ENCODE measurements at regions not wholly inside any gene's neighbourhood (a gene's known extent, or its start where the extent isn't known, plus 50 kb on each side); places are given as distances from the start of the nearest gene placed in this dataset.
A peak's percentile ranks its signal among the peaks of the same experiment; 100 is the strongest.
"Not testable (repeated sequence)": the region's sequence is repeated elsewhere in the genome, so short reads cannot be mapped to it uniquely, and the experiment has no call there.

GRCh38 chr4:8727131-8727530, 134.6 kb downstream of the CPZ start:
- Histone ChIP-seq H3K4me1 (ENCODE audit: control insufficient read depth, insufficient read depth, low read length) (peaks cover 10% of the 10 kb centered on the region), H3K27ac (ENCODE audit: low read length) (no peak overlapping the region), H3K36me3 (ENCODE audit: control insufficient read depth, insufficient read depth, low read length) (no peaks in the 10 kb centered on the region), H3K4me3 (ENCODE audit: low read length) (no peak overlapping the region), H3K27me3 (ENCODE audit: control insufficient read depth, insufficient read depth, low read length) (peaks cover 14% of the 10 kb centered on the region), H3K9me3 (replicated peaks; ENCODE audit: control insufficient read depth, low read depth, low read length) (no peaks in the 10 kb centered on the region)
- DNase-seq: no peak
- 43% methylated on average over 5 of the region's 12 CpGs for WGBS (ENCODE audit: insufficient coverage)

- no peaks in the 10 kb centered on the region for H3K9me3 ChIP-seq (replicated peaks; ENCODE audit: control insufficient read depth, low read depth, low read length)
- H3K36me3 ChIP-seq (ENCODE audit: control insufficient read depth, insufficient read depth, low read length): no peaks in the 10 kb centered on the region
- peaks cover 10% of the 10 kb centered on the region for H3K4me1 ChIP-seq (ENCODE audit: control insufficient read depth, insufficient read depth, low read length)
- no peak overlapping the region for H3K27ac ChIP-seq (ENCODE audit: low read length)
- peak; percentile 16 for DNase-seq
- H3K4me3 ChIP-seq (ENCODE audit: low read length): no peak overlapping the region
- H3K27me3 ChIP-seq (ENCODE audit: control insufficient read depth, insufficient read depth, low read length): peaks cover 14% of the 10 kb centered on the region
- WGBS (ENCODE audit: insufficient coverage): 21% methylated on average over 3 of the region's 9 CpGs
Observed at GRCh38 chr4:8726344-8726851, 133.8 kb downstream of the CPZ start.

GRCh38 chr4:8725845-8726244, 133.3 kb downstream of the CPZ start:
- H3K9me3 ChIP-seq (replicated peaks; ENCODE audit: control insufficient read depth, low read depth, low read length): no peaks in the 10 kb centered on the region
- no peaks in the 10 kb centered on the region for H3K36me3 ChIP-seq (ENCODE audit: control insufficient read depth, insufficient read depth, low read length)
- no peak for DNase-seq
- 32% methylated on average over 9 of the region's 10 CpGs for WGBS (ENCODE audit: insufficient coverage)
- peaks cover 10% of the 10 kb centered on the region for H3K4me1 ChIP-seq (ENCODE audit: control insufficient read depth, insufficient read depth, low read length)
- H3K27ac ChIP-seq (ENCODE audit: low read length): no peak overlapping the region
- peaks cover 14% of the 10 kb centered on the region for H3K27me3 ChIP-seq (ENCODE audit: control insufficient read depth, insufficient read depth, low read length)
- H3K4me3 ChIP-seq (ENCODE audit: low read length): no peak overlapping the region

GRCh38 chr4:8725071-8725841, 132.7 kb downstream of the CPZ start:
- Histone ChIP-seq H3K27me3 (ENCODE audit: control insufficient read depth, insufficient read depth, low read length) (peaks cover 14% of the 10 kb centered on the region), H3K27ac (ENCODE audit: low read length) (no peak overlapping the region), H3K36me3 (ENCODE audit: control insufficient read depth, insufficient read depth, low read length) (no peaks in the 10 kb centered on the region), H3K4me1 (ENCODE audit: control insufficient read depth, insufficient read depth, low read length) (peaks cover 10% of the 10 kb centered on the region), H3K4me3 (ENCODE audit: low read length) (no peak overlapping the region), H3K9me3 (replicated peaks; ENCODE audit: control insufficient read depth, low read depth, low read length) (no peaks in the 10 kb centered on the region)
- 16% methylated on average over 20 of the region's 26 CpGs for WGBS (ENCODE audit: insufficient coverage)
- no peak for DNase-seq

- no peaks in the 10 kb centered on the region for H3K36me3 ChIP-seq (ENCODE audit: control insufficient read depth, insufficient read depth, low read length)
- H3K4me3 ChIP-seq (ENCODE audit: low read length): no peak overlapping the region
- WGBS (ENCODE audit: insufficient coverage): 42% methylated on average over 17 of the region's 20 CpGs
- H3K27ac ChIP-seq (ENCODE audit: low read length): no peak overlapping the region
- peaks cover 14% of the 10 kb centered on the region for H3K27me3 ChIP-seq (ENCODE audit: control insufficient read depth, insufficient read depth, low read length)
- DNase-seq: no peak
- H3K9me3 ChIP-seq (replicated peaks; ENCODE audit: control insufficient read depth, low read depth, low read length): no peaks in the 10 kb centered on the region
- H3K4me1 ChIP-seq (ENCODE audit: control insufficient read depth, insufficient read depth, low read length): peaks cover 10% of the 10 kb centered on the region
Observed at GRCh38 chr4:8724436-8725070, 132.0 kb downstream of the CPZ start.

- no peak for DNase-seq
Observed at GRCh38 chr4:8723222-8723980, 130.8 kb downstream of the CPZ start.

GRCh38 chr4:8722556-8722955, 130.0 kb downstream of the CPZ start:
- no peak overlapping the region for H3K27ac ChIP-seq (ENCODE audit: low read length)
- H3K4me3 ChIP-seq (ENCODE audit: low read length): no peak overlapping the region
- peaks cover 10% of the 10 kb centered on the region for H3K4me1 ChIP-seq (ENCODE audit: control insufficient read depth, insufficient read depth, low read length)
- DNase-seq: no peak
- WGBS (ENCODE audit: insufficient coverage): no CpG with 5 or more reads among the region's 9 CpGs
- H3K27me3 ChIP-seq (ENCODE audit: control insufficient read depth, insufficient read depth, low read length): peaks cover 17% of the 10 kb centered on the region
- H3K9me3 ChIP-seq (replicated peaks; ENCODE audit: control insufficient read depth, low read depth, low read length): no peaks in the 10 kb centered on the region
- H3K36me3 ChIP-seq (ENCODE audit: control insufficient read depth, insufficient read depth, low read length): no peaks in the 10 kb centered on the region

More at GRCh38 chr4:8723222-8723980, 130.8 kb downstream of the CPZ start:
- Histone ChIP-seq H3K9me3 (replicated peaks; ENCODE audit: control insufficient read depth, low read depth, low read length) (no peaks in the 10 kb centered on the region), H3K27ac (ENCODE audit: low read length) (no peak overlapping the region), H3K4me1 (ENCODE audit: control insufficient read depth, insufficient read depth, low read length) (peaks cover 10% of the 10 kb centered on the region), H3K36me3 (ENCODE audit: control insufficient read depth, insufficient read depth, low read length) (no peaks in the 10 kb centered on the region), H3K4me3 (ENCODE audit: low read length) (no peak overlapping the region), H3K27me3 (ENCODE audit: control insufficient read depth, insufficient read depth, low read length) (peaks cover 17% of the 10 kb centered on the region)
- 65% methylated on average over 9 of the region's 14 CpGs for WGBS (ENCODE audit: insufficient coverage)

GRCh38 chr4:8721621-8722020, 129.1 kb downstream of the CPZ start:
- Histone ChIP-seq H3K27ac (ENCODE audit: low read length) (no peak overlapping the region), H3K4me1 (ENCODE audit: control insufficient read depth, insufficient read depth, low read length) (peaks cover 10% of the 10 kb centered on the region), H3K36me3 (ENCODE audit: control insufficient read depth, insufficient read depth, low read length) (no peaks in the 10 kb centered on the region), H3K9me3 (replicated peaks; ENCODE audit: control insufficient read depth, low read depth, low read length) (no peaks in the 10 kb centered on the region), H3K4me3 (ENCODE audit: low read length) (no peak overlapping the region), H3K27me3 (ENCODE audit: control insufficient read depth, insufficient read depth, low read length) (peaks cover 17% of the 10 kb centered on the region)
- WGBS (ENCODE audit: insufficient coverage): no CpG with 5 or more reads among the region's 8 CpGs
- no peak for DNase-seq

GRCh38 chr4:8719421-8719820, 126.9 kb downstream of the CPZ start:
- peaks cover 2% of the 10 kb centered on the region for H3K9me3 ChIP-seq (replicated peaks; ENCODE audit: control insufficient read depth, low read depth, low read length)
- DNase-seq: no peak
- WGBS (ENCODE audit: insufficient coverage): 81% methylated on average over 6 of the region's 8 CpGs
- H3K27ac ChIP-seq (ENCODE audit: low read length): no peak overlapping the region
- no peaks in the 10 kb centered on the region for H3K36me3 ChIP-seq (ENCODE audit: control insufficient read depth, insufficient read depth, low read length)
- no peaks in the 10 kb centered on the region for H3K4me1 ChIP-seq (ENCODE audit: control insufficient read depth, insufficient read depth, low read length)
- peaks cover 5% of the 10 kb centered on the region for H3K27me3 ChIP-seq (ENCODE audit: control insufficient read depth, insufficient read depth, low read length)
- H3K4me3 ChIP-seq (ENCODE audit: low read length): no peak overlapping the region

- DNase-seq; H3K27me3 ChIP-seq (ENCODE audit: control insufficient read depth, insufficient read depth, low read length); H3K4me3 ChIP-seq (ENCODE audit: low read length); H3K4me1 ChIP-seq (ENCODE audit: control insufficient read depth, insufficient read depth, low read length); H3K27ac ChIP-seq (ENCODE audit: low read length); H3K36me3 ChIP-seq (ENCODE audit: control insufficient read depth, insufficient read depth, low read length): not testable (repeated sequence)
- no CpG with 5 or more reads among the region's 2 CpGs for WGBS (ENCODE audit: insufficient coverage)
- peaks cover 13% of the 10 kb centered on the region for H3K9me3 ChIP-seq (replicated peaks; ENCODE audit: control insufficient read depth, low read depth, low read length)
Observed at GRCh38 chr4:8717470-8717869, 124.9 kb downstream of the CPZ start.
